ENCODE measurements at regions not wholly inside any gene's neighbourhood (a gene's known extent, or its start where the extent isn't known, plus 50 kb on each side); places are given as distances from the start of the nearest gene placed in this dataset.

- no peak for TF ChIP-seq CTCF (IDR thresholded peaks at IDR 0.05; ENCODE audit: low read depth, low read length, missing control alignments)
- no peak overlapping the region for H3K4me3 ChIP-seq (ENCODE audit: low read depth, low read length)
- in situ Hi-C loops (cut with HindIII; ENCODE audit: low sequenced_read_pairs): no loop called here
- no peak for DNase-seq (ENCODE audit: low read depth)
Measured at GRCh38 chr15:77762747-77763355, 130.1 kb upstream of the LINGO1 start.

GRCh38 chr15:77759896-77760592 is 127.3 kb upstream of the LINGO1 start:
- TF ChIP-seq CTCF (IDR thresholded peaks at IDR 0.05; ENCODE audit: low read depth, low read length, missing control alignments): no peak
- DNase-seq (ENCODE audit: low read depth): no peak
- in situ Hi-C loops (cut with HindIII; ENCODE audit: low sequenced_read_pairs): no loop called here
- H3K4me3 ChIP-seq (ENCODE audit: low read depth, low read length): no peak overlapping the region

GRCh38 chr15:77753939-77754338 is 121.2 kb upstream of the LINGO1 start:
- in situ Hi-C loops (cut with HindIII; ENCODE audit: low sequenced_read_pairs): no loop called here
- no peak for TF ChIP-seq CTCF (IDR thresholded peaks at IDR 0.05; ENCODE audit: low read depth, low read length, missing control alignments)
- H3K4me3 ChIP-seq (ENCODE audit: low read depth, low read length): no peak overlapping the region
- DNase-seq (ENCODE audit: low read depth): no peak

GRCh38 chr15:77753281-77753873 is 120.7 kb upstream of the LINGO1 start:
- no peak overlapping the region for H3K4me3 ChIP-seq (ENCODE audit: low read depth, low read length)
- DNase-seq (ENCODE audit: low read depth): no peak
- TF ChIP-seq CTCF (IDR thresholded peaks at IDR 0.05; ENCODE audit: low read depth, low read length, missing control alignments): no peak
- in situ Hi-C loops (cut with HindIII; ENCODE audit: low sequenced_read_pairs): no loop called here

GRCh38 chr15:77749998-77750540 is 117.4 kb upstream of the LINGO1 start:
- in situ Hi-C loops (cut with HindIII; ENCODE audit: low sequenced_read_pairs): no loop called here
- no peak for DNase-seq (ENCODE audit: low read depth)
- TF ChIP-seq CTCF (IDR thresholded peaks at IDR 0.05; ENCODE audit: low read depth, low read length, missing control alignments): no peak
- H3K4me3 ChIP-seq (ENCODE audit: low read depth, low read length): no peak overlapping the region

GRCh38 chr15:77749236-77749997 is 116.7 kb upstream of the LINGO1 start:
- DNase-seq (ENCODE audit: low read depth): no peak
- in situ Hi-C loops (cut with HindIII; ENCODE audit: low sequenced_read_pairs): no loop called here
- H3K4me3 ChIP-seq (ENCODE audit: low read depth, low read length): no peak overlapping the region
- no peak for TF ChIP-seq CTCF (IDR thresholded peaks at IDR 0.05; ENCODE audit: low read depth, low read length, missing control alignments)

Data from astrocyte of the cerebellum (primary cell).